ENCODE measurements at regions not wholly inside any gene's neighbourhood (a gene's known extent, or its start where the extent isn't known, plus 50 kb on each side); places are given as distances from the start of the nearest gene placed in this dataset.

DNA sequence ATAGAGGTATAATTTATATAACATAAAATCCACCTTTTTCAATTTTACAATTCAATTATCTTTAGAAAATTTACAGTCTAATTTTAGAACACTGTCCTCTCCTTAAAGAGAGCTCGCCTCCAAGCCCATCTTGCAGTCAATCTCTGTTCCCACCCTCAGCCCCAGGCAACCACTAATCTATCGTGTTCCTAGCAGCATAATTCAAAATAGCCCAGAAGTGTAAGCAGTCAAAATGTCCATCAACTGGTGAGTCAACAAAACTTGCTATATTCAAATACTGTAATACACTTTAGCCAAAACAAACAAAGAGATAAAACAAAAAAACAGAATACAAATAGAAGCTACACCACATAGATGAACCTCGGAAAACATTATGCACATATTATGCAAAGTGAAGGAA, 1006.8 kb upstream of the EEF2KMT start:
- Histone ChIP-seq H4K20me1 (ENCODE audit: control insufficient read depth, extremely low read depth, insufficient read depth, low read length) (no peaks in the 10 kb centered on the region), H3K79me2 (ENCODE audit: control insufficient read depth, insufficient read depth, low read length) (no peaks in the 10 kb centered on the region), H3K4me2 (ENCODE audit: extremely low read depth, insufficient read depth, low read length) (no peak overlapping the region), H3K9ac (ENCODE audit: insufficient read depth, low read length) (no peak overlapping the region), H3K4me3 (replicated peaks in 1 of 4; ENCODE audit: control extremely low read depth in 1 of 4, insufficient read depth in 1 of 4, low read depth in 3 of 4, low read length in 4 of 4) (no peak overlapping the region), H3K27ac (ENCODE audit: insufficient read depth, low read length) (no peak overlapping the region), H3K27me3 (ENCODE audit: control insufficient read depth, insufficient read depth, low read length) (no peaks in the 10 kb centered on the region), H3K4me1 (ENCODE audit: control insufficient read depth, extremely low read depth, insufficient read depth, low read length) (no peaks in the 10 kb centered on the region), H2AFZ (ENCODE audit: low read length) (no peak overlapping the region), H3K36me3 (ENCODE audit: control insufficient read depth, insufficient read depth, low read length) (no peaks in the 10 kb centered on the region), H3K9me3 (ENCODE audit: control insufficient read depth, insufficient read depth, low read depth, low read length) (no peaks in the 10 kb centered on the region)
- TF ChIP-seq, protein P1, sequence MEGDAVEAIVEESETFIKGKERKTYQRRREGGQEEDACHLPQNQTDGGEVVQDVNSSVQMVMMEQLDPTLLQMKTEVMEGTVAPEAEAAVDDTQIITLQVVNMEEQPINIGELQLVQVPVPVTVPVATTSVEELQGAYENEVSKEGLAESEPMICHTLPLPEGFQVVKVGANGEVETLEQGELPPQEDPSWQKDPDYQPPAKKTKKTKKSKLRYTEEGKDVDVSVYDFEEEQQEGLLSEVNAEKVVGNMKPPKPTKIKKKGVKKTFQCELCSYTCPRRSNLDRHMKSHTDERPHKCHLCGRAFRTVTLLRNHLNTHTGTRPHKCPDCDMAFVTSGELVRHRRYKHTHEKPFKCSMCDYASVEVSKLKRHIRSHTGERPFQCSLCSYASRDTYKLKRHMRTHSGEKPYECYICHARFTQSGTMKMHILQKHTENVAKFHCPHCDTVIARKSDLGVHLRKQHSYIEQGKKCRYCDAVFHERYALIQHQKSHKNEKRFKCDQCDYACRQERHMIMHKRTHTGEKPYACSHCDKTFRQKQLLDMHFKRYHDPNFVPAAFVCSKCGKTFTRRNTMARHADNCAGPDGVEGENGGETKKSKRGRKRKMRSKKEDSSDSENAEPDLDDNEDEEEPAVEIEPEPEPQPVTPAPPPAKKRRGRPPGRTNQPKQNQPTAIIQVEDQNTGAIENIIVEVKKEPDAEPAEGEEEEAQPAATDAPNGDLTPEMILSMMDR (conservative IDR thresholded peaks at IDR 0.05 in 1 of 2, IDR thresholded peaks at IDR 0.05 in 1 of 2; ENCODE audit: low read depth in 1 of 2, low read length in 2 of 2): no peak
- TF ChIP-seq EZH2 (IDR thresholded peaks at IDR 0.05; ENCODE audit: low read length, missing control alignments): no peak
- peak in 1 of 2 donors; percentile 42 for DNase-seq (ENCODE audit: low read depth in 2 of 2)

DNA sequence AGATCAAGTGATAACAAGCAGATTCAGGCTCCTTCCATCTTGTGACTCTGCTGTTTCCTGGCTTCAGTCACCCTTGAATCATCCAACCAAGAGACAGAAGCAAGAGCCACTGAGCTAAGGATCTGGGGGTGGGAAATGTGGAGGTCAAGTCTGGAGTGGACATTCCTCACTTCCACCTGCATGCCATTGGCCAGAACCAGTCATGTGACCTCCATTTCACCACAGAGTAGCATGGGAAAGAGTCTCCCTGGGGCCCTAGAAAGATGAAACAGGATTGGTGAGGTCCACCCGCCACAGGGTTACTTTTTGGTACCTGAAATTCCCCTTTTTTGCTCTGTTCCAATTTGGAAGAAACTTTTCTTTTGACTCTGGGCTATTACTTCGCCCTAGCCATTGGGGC, 1006.0 kb upstream of the EEF2KMT start:
- H4K20me1 ChIP-seq (ENCODE audit: control insufficient read depth, extremely low read depth, insufficient read depth, low read length): no peaks in the 10 kb centered on the region
- no peaks in the 10 kb centered on the region for H3K4me1 ChIP-seq (ENCODE audit: control insufficient read depth, extremely low read depth, insufficient read depth, low read length)
- no peak for DNase-seq (ENCODE audit: low read depth in 2 of 2)
- no peaks in the 10 kb centered on the region for H3K36me3 ChIP-seq (ENCODE audit: control insufficient read depth, insufficient read depth, low read length)
- H3K4me2 ChIP-seq (ENCODE audit: extremely low read depth, insufficient read depth, low read length): no peak overlapping the region
- no peak overlapping the region for H3K9ac ChIP-seq (ENCODE audit: insufficient read depth, low read length)
- no peaks in the 10 kb centered on the region for H3K9me3 ChIP-seq (ENCODE audit: control insufficient read depth, insufficient read depth, low read depth, low read length)
- no peaks in the 10 kb centered on the region for H3K79me2 ChIP-seq (ENCODE audit: control insufficient read depth, insufficient read depth, low read length)
- TF ChIP-seq, protein P1 (conservative IDR thresholded peaks at IDR 0.05 in 1 of 2, IDR thresholded peaks at IDR 0.05 in 1 of 2; ENCODE audit: low read depth in 1 of 2, low read length in 2 of 2): no peak
- no peak for TF ChIP-seq EZH2 (IDR thresholded peaks at IDR 0.05; ENCODE audit: low read length, missing control alignments)
- no peak overlapping the region for H2AFZ ChIP-seq (ENCODE audit: low read length)
- H3K4me3 ChIP-seq (replicated peaks in 1 of 4; ENCODE audit: control extremely low read depth in 1 of 4, insufficient read depth in 1 of 4, low read depth in 3 of 4, low read length in 4 of 4): no peak overlapping the region
- H3K27me3 ChIP-seq (ENCODE audit: control insufficient read depth, insufficient read depth, low read length): no peaks in the 10 kb centered on the region
- H3K27ac ChIP-seq (ENCODE audit: insufficient read depth, low read length): no peak overlapping the region

DNA sequence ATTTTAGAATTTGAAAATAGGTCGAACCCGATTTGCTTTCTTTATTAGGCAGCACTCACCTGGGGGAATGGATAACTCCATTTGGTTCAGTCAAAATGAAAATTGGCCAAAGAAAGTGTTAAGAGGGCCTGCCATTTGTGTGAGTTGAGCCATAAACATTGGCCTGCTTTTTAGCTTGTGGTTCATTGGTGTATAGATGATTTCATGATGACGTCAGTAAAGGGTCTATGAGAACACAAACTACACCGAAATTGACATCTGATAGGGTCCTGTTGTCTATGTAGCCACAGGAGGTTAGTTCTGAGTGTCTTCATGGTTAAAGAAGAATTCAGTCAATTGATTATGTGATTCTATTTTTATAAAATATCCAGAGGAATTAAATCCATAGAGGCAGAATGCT, 1001.5 kb upstream of the EEF2KMT start:
- no peak for DNase-seq (ENCODE audit: low read depth in 2 of 2)
- no peaks in the 10 kb centered on the region for H4K20me1 ChIP-seq (ENCODE audit: control insufficient read depth, extremely low read depth, insufficient read depth, low read length)
- no peak for TF ChIP-seq EZH2 (IDR thresholded peaks at IDR 0.05; ENCODE audit: low read length, missing control alignments)
- TF ChIP-seq, protein P1 (conservative IDR thresholded peaks at IDR 0.05 in 1 of 2, IDR thresholded peaks at IDR 0.05 in 1 of 2; ENCODE audit: low read depth in 1 of 2, low read length in 2 of 2): no peak
- no peaks in the 10 kb centered on the region for H3K4me1 ChIP-seq (ENCODE audit: control insufficient read depth, extremely low read depth, insufficient read depth, low read length)
- no peaks in the 10 kb centered on the region for H3K36me3 ChIP-seq (ENCODE audit: control insufficient read depth, insufficient read depth, low read length)
- H3K27ac ChIP-seq (ENCODE audit: insufficient read depth, low read length): no peak overlapping the region
- no peaks in the 10 kb centered on the region for H3K9me3 ChIP-seq (ENCODE audit: control insufficient read depth, insufficient read depth, low read depth, low read length)
- H3K79me2 ChIP-seq (ENCODE audit: control insufficient read depth, insufficient read depth, low read length): no peaks in the 10 kb centered on the region
- no peak overlapping the region for H3K9ac ChIP-seq (ENCODE audit: insufficient read depth, low read length)
- no peak overlapping the region for H3K4me3 ChIP-seq (replicated peaks in 1 of 4; ENCODE audit: control extremely low read depth in 1 of 4, insufficient read depth in 1 of 4, low read depth in 3 of 4, low read length in 4 of 4)
- H2AFZ ChIP-seq (ENCODE audit: low read length): no peak overlapping the region
- no peaks in the 10 kb centered on the region for H3K27me3 ChIP-seq (ENCODE audit: control insufficient read depth, insufficient read depth, low read length)
- H3K4me2 ChIP-seq (ENCODE audit: extremely low read depth, insufficient read depth, low read length): no peak overlapping the region

Data from fibroblast of lung (primary cell).